ENCODE measurements at regions not wholly inside any gene's neighbourhood (a gene's known extent, or its start where the extent isn't known, plus 50 kb on each side); places are given as distances from the start of the nearest gene placed in this dataset.
"Not testable (repeated sequence)": the region's sequence is repeated elsewhere in the genome, so short reads cannot be mapped to it uniquely, and the experiment has no call there.

DNA sequence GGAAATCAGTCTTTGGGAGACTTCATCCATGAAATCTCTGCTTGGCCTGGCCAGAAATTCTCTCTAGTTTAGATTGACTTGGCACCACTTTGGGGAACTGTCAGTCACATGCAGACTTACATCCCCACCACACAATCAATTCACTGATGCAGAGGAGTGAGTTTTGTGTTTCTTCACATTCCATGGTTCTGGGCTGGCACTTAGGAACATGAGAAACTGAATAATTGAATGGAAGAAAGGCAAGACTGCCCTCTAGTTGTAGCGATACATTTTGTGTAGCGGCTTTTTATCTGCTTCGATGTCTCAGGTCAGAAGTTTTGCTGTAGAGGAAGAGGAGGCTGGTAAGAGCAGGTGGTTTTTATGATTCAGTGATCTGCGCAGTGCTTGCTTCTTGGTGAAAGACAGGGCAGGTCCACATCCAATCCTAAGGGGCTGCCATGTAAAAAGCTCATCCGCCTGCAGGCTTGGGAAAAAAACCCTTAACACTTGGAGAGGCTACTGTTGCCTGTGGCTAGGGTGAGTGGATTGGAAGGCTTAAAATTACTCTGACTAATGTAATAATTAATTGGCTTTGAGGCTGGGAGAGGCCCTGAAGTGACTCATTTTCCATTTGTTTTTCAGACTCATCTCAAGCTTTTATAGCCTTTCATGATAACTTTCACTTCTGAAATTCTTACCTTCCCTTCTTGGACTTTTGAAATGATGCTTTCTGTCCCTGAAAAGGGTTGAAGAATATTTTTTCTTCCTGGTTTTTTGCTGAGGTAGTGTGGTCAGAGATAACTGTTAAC is 75.4 kb upstream of the LPCAT1 start:
- H3K9me3 ChIP-seq (ENCODE audit: control insufficient read depth in 2 of 2, low read length in 2 of 2); H3K9ac ChIP-seq (ENCODE audit: low read length in 2 of 2); H3K36me3 ChIP-seq (ENCODE audit: control insufficient read depth in 2 of 2, insufficient read depth in 2 of 2, low read length in 2 of 2); H3K27ac ChIP-seq (ENCODE audit: low read length); H3K4me1 ChIP-seq (ENCODE audit: control insufficient read depth, insufficient read depth, low read length); H3K27me3 ChIP-seq (ENCODE audit: control insufficient read depth in 1 of 2, insufficient read depth in 2 of 2, low read length in 2 of 2); H3K4me3 ChIP-seq (ENCODE audit: low read length in 2 of 2): not testable (repeated sequence)

DNA sequence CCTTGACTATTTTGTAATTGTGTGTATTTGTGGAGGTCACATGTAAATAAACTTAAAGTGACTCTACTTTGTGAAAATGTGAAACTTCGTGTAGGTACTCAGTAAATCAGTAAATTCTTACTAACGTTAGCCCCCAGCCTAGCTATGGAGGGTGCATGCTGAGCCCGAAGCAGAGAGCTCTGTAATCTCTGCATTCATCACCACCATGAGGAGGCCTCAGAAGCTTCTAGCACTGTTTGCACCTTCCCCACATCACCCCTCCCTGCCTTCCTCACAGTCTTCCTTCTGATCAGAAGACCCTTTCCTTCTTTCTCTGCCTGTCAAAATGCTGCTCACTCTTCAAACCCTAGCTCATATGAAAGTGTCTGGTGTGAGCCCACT is 73.3 kb upstream of the LPCAT1 start:
- H3K9me3 ChIP-seq (ENCODE audit: control insufficient read depth in 2 of 2, low read length in 2 of 2); H3K4me1 ChIP-seq (ENCODE audit: control insufficient read depth, insufficient read depth, low read length); H3K9ac ChIP-seq (ENCODE audit: low read length in 2 of 2); H3K36me3 ChIP-seq (ENCODE audit: control insufficient read depth in 2 of 2, insufficient read depth in 2 of 2, low read length in 2 of 2); H3K27ac ChIP-seq (ENCODE audit: low read length); H3K27me3 ChIP-seq (ENCODE audit: control insufficient read depth in 1 of 2, insufficient read depth in 2 of 2, low read length in 2 of 2): not testable (repeated sequence)
- peak overlapping the region in 1 of 2 donors; percentile 22 for H3K4me3 ChIP-seq (ENCODE audit: low read length in 2 of 2)

DNA sequence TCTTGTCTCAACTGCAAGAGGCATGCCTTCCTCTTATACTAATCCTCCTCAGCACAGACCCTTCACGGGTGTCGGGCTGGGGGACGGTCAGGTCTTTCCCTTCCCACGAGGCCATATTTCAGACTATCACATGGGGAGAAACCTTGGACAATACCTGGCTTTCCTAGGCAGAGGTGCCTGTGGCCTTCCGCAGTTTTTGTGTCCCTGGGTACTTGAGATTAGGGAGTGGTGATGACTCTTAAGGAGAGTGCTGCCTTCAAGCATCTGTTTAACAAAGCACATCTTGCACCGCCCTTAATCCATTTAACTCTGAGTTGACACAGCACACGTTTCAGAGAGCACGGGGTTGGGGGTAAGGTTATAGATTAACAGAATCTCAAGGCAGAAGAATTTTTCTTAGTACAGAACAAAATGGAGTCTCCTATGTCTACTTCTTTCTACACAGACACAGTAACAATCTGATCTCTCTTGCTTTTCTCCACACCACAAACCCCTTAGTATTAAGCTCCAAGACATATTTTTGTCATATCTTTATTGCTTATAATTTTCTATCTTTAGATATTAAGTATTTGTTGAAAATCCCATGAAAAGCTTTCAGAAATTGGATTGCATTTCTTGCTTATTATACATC is 72.8 kb upstream of the LPCAT1 start:
- H3K4me3 ChIP-seq (ENCODE audit: low read length in 2 of 2); H3K9ac ChIP-seq (ENCODE audit: low read length in 2 of 2); H3K27ac ChIP-seq (ENCODE audit: low read length); H3K9me3 ChIP-seq (ENCODE audit: control insufficient read depth in 2 of 2, low read length in 2 of 2); H3K36me3 ChIP-seq (ENCODE audit: control insufficient read depth in 2 of 2, insufficient read depth in 2 of 2, low read length in 2 of 2); H3K4me1 ChIP-seq (ENCODE audit: control insufficient read depth, insufficient read depth, low read length); H3K27me3 ChIP-seq (ENCODE audit: control insufficient read depth in 1 of 2, insufficient read depth in 2 of 2, low read length in 2 of 2): not testable (repeated sequence)

DNA sequence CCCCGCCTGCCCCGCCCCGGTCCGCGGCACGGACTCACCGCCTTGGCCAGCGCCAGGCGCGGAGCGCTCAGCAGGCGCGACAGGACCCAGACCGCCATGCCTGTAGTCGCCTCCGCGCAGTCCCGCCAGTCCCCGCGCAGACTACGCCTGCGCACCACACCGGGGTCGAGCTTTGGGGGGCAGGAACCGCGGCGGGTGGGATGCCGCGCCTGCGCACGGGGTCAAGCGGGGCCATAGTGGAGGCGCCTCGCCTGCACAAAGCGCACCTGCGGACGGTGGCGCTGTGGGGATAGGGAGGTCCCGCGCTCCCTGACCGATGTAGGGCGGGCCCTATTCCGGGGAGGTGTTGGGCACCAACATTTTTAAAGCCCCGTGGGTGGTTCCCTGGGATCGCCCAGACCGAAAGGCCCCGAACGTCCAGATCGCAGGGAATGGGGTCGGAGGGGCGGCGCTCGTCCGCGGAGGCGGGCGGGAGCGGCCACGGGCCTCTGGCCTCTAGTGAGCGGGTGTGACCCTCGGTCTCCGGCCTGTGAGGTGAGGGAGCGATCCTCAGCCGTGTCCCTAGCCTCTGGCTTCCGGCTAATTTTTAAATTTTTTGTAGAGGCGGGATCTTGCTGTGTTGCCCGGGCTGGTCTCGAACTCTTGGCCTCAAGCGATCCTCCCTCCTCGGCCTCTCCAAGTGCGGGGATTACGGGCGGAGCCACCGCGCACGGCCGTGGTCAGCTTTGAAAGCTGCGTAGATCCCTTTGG is 70.8 kb upstream of the LPCAT1 start:
- H3K4me1 ChIP-seq (ENCODE audit: control insufficient read depth, insufficient read depth, low read length) = peaks cover 6% of the 10 kb centered on the region
- no peaks in the 10 kb centered on the region for H3K9me3 ChIP-seq (ENCODE audit: control insufficient read depth in 2 of 2, low read length in 2 of 2)
- H3K27ac ChIP-seq (ENCODE audit: low read length) = peak overlapping the region; percentile 60
- peak overlapping the region; percentile 72 to 75 for H3K9ac ChIP-seq (ENCODE audit: low read length in 2 of 2)
- H3K4me3 ChIP-seq (ENCODE audit: low read length in 2 of 2) = peak overlapping the region; percentile 78
- H3K36me3 ChIP-seq (ENCODE audit: control insufficient read depth in 2 of 2, insufficient read depth in 2 of 2, low read length in 2 of 2) = no peaks in the 10 kb centered on the region
- H3K27me3 ChIP-seq (ENCODE audit: control insufficient read depth in 1 of 2, insufficient read depth in 2 of 2, low read length in 2 of 2) = no peaks in the 10 kb centered on the region

DNA sequence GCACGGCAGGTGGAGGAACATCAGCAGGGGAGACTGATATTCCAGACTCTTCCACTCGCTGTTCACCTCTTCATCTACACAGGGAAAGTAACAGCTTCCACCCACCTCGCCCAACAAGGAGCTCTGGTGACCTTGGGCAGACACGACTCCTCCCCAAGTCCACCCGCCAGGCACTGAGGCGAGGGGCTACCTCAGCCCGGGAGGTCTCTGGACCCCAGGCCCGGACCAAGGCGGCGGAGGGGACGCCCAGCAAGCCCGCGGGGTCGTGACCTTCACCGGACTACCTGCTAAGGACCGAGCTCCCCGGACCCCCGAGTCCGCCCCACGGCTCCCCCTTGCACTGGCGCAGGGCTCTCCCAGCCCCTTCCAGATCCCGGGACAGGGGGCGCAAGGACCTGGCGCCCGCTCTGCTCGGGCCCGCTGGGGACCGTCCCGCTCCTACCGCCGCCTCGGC is 70.2 kb upstream of the LPCAT1 start:
- H3K36me3 ChIP-seq (ENCODE audit: control insufficient read depth in 2 of 2, insufficient read depth in 2 of 2, low read length in 2 of 2) = no peaks in the 10 kb centered on the region
- peak overlapping the region; percentile 78 for H3K4me3 ChIP-seq (ENCODE audit: low read length in 2 of 2)
- peaks cover 6% of the 10 kb centered on the region for H3K4me1 ChIP-seq (ENCODE audit: control insufficient read depth, insufficient read depth, low read length)
- H3K27ac ChIP-seq (ENCODE audit: low read length) = peak overlapping the region; percentile 60
- H3K9ac ChIP-seq (ENCODE audit: low read length in 2 of 2) = peak overlapping the region; percentile 13 to 72
- H3K27me3 ChIP-seq (ENCODE audit: control insufficient read depth in 1 of 2, insufficient read depth in 2 of 2, low read length in 2 of 2) = no peaks in the 10 kb centered on the region
- no peaks in the 10 kb centered on the region for H3K9me3 ChIP-seq (ENCODE audit: control insufficient read depth in 2 of 2, low read length in 2 of 2)

GRCh38 chr5:1588071-1588694 is 64.4 kb upstream of the LPCAT1 start:
- H3K27me3 ChIP-seq (ENCODE audit: control insufficient read depth in 1 of 2, insufficient read depth in 2 of 2, low read length in 2 of 2); H3K4me1 ChIP-seq (ENCODE audit: control insufficient read depth, insufficient read depth, low read length); H3K9me3 ChIP-seq (ENCODE audit: control insufficient read depth in 2 of 2, low read length in 2 of 2); H3K9ac ChIP-seq (ENCODE audit: low read length in 2 of 2); H3K27ac ChIP-seq (ENCODE audit: low read length); H3K4me3 ChIP-seq (ENCODE audit: low read length in 2 of 2): not testable (repeated sequence)
- peaks cover 5 to 13% of the 10 kb centered on the region in 2 donors for H3K36me3 ChIP-seq (ENCODE audit: control insufficient read depth in 2 of 2, insufficient read depth in 2 of 2, low read length in 2 of 2)

GRCh38 chr5:1583081-1583875 is 59.5 kb upstream of the LPCAT1 start:
- H3K27me3 ChIP-seq (ENCODE audit: control insufficient read depth in 1 of 2, insufficient read depth in 2 of 2, low read length in 2 of 2); H3K27ac ChIP-seq (ENCODE audit: low read length); H3K4me1 ChIP-seq (ENCODE audit: control insufficient read depth, insufficient read depth, low read length); H3K9me3 ChIP-seq (ENCODE audit: control insufficient read depth in 2 of 2, low read length in 2 of 2); H3K4me3 ChIP-seq (ENCODE audit: low read length in 2 of 2); H3K9ac ChIP-seq (ENCODE audit: low read length in 2 of 2); H3K36me3 ChIP-seq (ENCODE audit: control insufficient read depth in 2 of 2, insufficient read depth in 2 of 2, low read length in 2 of 2): not testable (repeated sequence)

DNA sequence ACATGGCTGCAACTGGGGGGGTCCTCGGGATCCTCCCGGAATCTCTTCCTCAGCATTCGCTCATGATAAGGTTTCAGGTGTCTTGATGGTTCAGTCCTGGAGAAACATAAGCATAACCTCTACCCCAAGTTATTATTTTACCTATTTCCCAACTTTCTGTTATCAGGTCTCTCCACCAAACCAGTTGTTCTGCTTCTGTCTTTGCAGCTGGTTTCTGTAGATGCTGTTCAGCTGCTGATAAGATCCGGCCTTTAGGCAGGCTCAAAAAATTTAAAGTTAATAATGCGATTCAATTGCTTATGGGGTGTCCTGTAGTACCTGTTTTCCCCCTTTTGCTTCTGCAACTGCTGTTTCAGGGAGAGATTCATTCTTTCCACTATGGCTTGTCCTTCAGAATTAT is 55.6 kb upstream of the LPCAT1 start:
- H3K9me3 ChIP-seq (ENCODE audit: control insufficient read depth in 2 of 2, low read length in 2 of 2); H3K36me3 ChIP-seq (ENCODE audit: control insufficient read depth in 2 of 2, insufficient read depth in 2 of 2, low read length in 2 of 2); H3K4me1 ChIP-seq (ENCODE audit: control insufficient read depth, insufficient read depth, low read length); H3K27me3 ChIP-seq (ENCODE audit: control insufficient read depth in 1 of 2, insufficient read depth in 2 of 2, low read length in 2 of 2); H3K27ac ChIP-seq (ENCODE audit: low read length); H3K4me3 ChIP-seq (ENCODE audit: low read length in 2 of 2); H3K9ac ChIP-seq (ENCODE audit: low read length in 2 of 2): not testable (repeated sequence)

DNA sequence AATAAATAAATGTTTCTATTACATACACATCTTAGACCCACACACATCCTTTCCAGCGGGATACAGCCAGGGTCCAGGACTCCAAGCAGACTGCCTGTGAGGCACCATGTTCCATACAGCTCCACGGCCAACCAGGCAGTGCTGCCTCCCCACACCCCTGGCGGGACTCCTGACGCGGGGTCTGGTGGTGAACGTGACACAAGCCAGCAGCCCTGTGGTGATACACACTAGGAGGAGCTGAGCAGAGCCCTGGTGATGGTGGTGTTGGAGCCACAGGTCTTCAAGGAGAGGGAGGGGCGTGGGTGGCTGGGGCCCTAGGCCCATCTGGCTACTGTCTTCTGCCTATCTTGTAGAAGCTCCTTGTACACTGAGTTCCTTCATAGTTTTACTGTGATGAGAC is 53.1 kb upstream of the LPCAT1 start:
- H3K4me3 ChIP-seq (ENCODE audit: low read length in 2 of 2); H3K4me1 ChIP-seq (ENCODE audit: control insufficient read depth, insufficient read depth, low read length); H3K9ac ChIP-seq (ENCODE audit: low read length in 2 of 2); H3K27me3 ChIP-seq (ENCODE audit: control insufficient read depth in 1 of 2, insufficient read depth in 2 of 2, low read length in 2 of 2); H3K36me3 ChIP-seq (ENCODE audit: control insufficient read depth in 2 of 2, insufficient read depth in 2 of 2, low read length in 2 of 2); H3K27ac ChIP-seq (ENCODE audit: low read length); H3K9me3 ChIP-seq (ENCODE audit: control insufficient read depth in 2 of 2, low read length in 2 of 2): not testable (repeated sequence)

GRCh38 chr5:1575991-1576714 is 52.4 kb upstream of the LPCAT1 start:
- H3K27ac ChIP-seq (ENCODE audit: low read length); H3K9me3 ChIP-seq (ENCODE audit: control insufficient read depth in 2 of 2, low read length in 2 of 2); H3K27me3 ChIP-seq (ENCODE audit: control insufficient read depth in 1 of 2, insufficient read depth in 2 of 2, low read length in 2 of 2); H3K4me3 ChIP-seq (ENCODE audit: low read length in 2 of 2); H3K4me1 ChIP-seq (ENCODE audit: control insufficient read depth, insufficient read depth, low read length); H3K9ac ChIP-seq (ENCODE audit: low read length in 2 of 2); H3K36me3 ChIP-seq (ENCODE audit: control insufficient read depth in 2 of 2, insufficient read depth in 2 of 2, low read length in 2 of 2): not testable (repeated sequence)

Measured in stomach smooth muscle (tissue), 2 donors.